Skeletal muscle satellite cell (primary cell): ENCODE measurements at regions not wholly inside any gene's neighbourhood (a gene's known extent, or its start where the extent isn't known, plus 50 kb on each side); places are given as distances from the start of the nearest gene placed in this dataset.
"Not testable (repeated sequence)": the region's sequence is repeated elsewhere in the genome, so short reads cannot be mapped to it uniquely, and the experiment has no call there.

Source experiments
- H3K27me3 ChIP-seq: 2 replicates; pipeline ENCODE4 v1.7.0; 2013; ENCODE audit warnings: low read length; ENCODE audit not compliant: control insufficient read depth, insufficient read depth
- H3K36me3 ChIP-seq: 2 replicates; pipeline ENCODE4 v1.7.0; 2013; ENCODE audit warnings: mild to moderate bottlenecking, control low read depth, low read length; ENCODE audit not compliant: insufficient read depth
- H3K4me1 ChIP-seq: 2 replicates; pipeline ENCODE4 v1.7.0; 2013; ENCODE audit warnings: low read length; ENCODE audit not compliant: control insufficient read depth, insufficient read depth
- H3K4me2 ChIP-seq: 2 replicates; pipeline ENCODE4 v1.7.0; 2013; ENCODE audit warnings: mild to moderate bottlenecking, low read length
- H3K4me3 ChIP-seq: 2 replicates; pipeline ENCODE4 v1.7.0; 2013; ENCODE audit warnings: low read length
- H3K9ac ChIP-seq: 2 replicates; pipeline ENCODE4 v1.7.0; 2013; ENCODE audit warnings: mild to moderate bottlenecking, low read depth, low read length, moderate library complexity
- H3K9me3 ChIP-seq: replicated peaks from 2 replicates; pipeline ENCODE4 v1.7.0; 2013; ENCODE audit warnings: mild to moderate bottlenecking, control low read depth, low read length

DNA sequence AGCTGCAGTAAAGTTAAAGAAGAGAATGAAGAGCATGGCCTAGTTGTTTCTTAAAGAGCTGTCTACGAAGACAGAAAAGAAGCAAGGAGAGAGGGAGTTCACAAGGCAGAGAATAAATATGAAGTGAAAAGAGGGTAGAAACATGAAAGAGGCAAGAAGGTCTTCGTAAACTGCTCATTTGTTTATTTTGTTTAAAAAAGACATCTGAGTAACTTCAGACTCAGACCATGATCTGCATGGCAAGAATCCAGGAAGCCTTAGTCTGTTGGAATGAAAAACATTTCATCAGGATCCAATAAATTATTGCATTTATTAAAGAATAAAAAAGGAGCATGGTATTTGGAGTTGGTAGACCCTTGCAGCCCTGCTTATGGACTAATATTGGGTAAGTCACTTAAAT, 151.1 kb downstream of the SEM1 start:
- Histone ChIP-seq H3K4me2 (no peak overlapping the region), H3K27me3 (no peaks in the 10 kb centered on the region), H3K9me3 (no peaks in the 10 kb centered on the region), H3K4me3 (no peak overlapping the region), H3K36me3 (no peaks in the 10 kb centered on the region), H3K9ac (no peak overlapping the region), H3K4me1 (peaks cover 4% of the 10 kb centered on the region)

DNA sequence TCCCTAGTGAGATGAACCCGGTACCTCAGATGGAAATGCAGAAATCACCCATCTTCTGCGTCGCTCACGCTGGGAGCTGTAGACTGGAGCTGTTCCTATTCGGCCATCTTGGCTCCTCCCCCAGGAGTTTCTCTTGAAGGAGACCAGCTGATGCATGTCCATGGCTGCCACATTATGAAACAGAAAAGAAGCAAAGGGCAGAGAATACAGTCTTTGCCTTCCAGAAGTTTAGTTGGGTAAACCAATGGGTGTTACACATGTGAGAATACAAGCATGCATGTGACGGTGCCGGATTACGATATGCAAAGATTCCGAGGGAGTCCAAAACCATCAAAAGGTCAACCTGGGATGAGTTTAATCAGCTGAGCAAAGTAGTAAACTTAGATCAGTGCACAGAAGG, 151.6 kb downstream of the SEM1 start:
- H3K9ac ChIP-seq: no peak overlapping the region
- H3K4me3 ChIP-seq: no peak overlapping the region
- no peak overlapping the region for H3K4me2 ChIP-seq
- no peaks in the 10 kb centered on the region for H3K27me3 ChIP-seq
- H3K4me1 ChIP-seq: peaks cover 4% of the 10 kb centered on the region
- H3K36me3 ChIP-seq: no peaks in the 10 kb centered on the region
- no peaks in the 10 kb centered on the region for H3K9me3 ChIP-seq

DNA sequence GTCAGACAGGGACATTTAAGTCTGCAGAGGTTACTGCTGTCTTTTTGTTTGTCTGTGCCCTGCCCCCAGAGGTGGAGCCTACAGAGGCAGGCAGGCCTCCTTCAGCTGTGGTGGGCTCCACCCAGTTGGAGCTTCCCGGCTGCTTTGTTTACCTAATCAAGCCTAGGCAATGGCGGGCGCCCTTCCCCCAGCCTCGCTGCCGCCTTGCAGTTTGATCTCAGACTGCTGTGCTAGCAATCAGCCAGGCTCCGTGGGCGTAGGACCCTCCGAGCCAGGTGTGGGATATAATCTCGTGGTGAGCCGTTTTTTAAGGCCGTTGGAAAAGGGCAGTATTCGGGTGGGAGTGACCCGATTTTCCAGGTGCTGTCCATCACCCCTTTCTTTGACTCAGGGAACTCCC, 152.0 kb downstream of the SEM1 start:
- H3K9ac ChIP-seq, H3K27me3 ChIP-seq, H3K4me1 ChIP-seq, H3K4me2 ChIP-seq, H3K36me3 ChIP-seq, H3K9me3 ChIP-seq, H3K4me3 ChIP-seq: not testable (repeated sequence)

- H3K9ac ChIP-seq: no peak overlapping the region
- no peaks in the 10 kb centered on the region for H3K27me3 ChIP-seq
- H3K9me3 ChIP-seq: no peaks in the 10 kb centered on the region
- no peaks in the 10 kb centered on the region for H3K36me3 ChIP-seq
- H3K4me3 ChIP-seq: no peak overlapping the region
- H3K4me1 ChIP-seq: no peaks in the 10 kb centered on the region
- H3K4me2 ChIP-seq: no peak overlapping the region
Observed at GRCh38 chr7:96548664-96549063, 161.0 kb downstream of the SEM1 start.

- Histone ChIP-seq H3K4me2 (no peak overlapping the region), H3K9me3 (no peaks in the 10 kb centered on the region)
Observed at GRCh38 chr7:96547371-96547811, 162.3 kb downstream of the SEM1 start.

GRCh38 chr7:96546426-96546825, 163.2 kb downstream of the SEM1 start:
- Histone ChIP-seq H3K27me3 (no peaks in the 10 kb centered on the region), H3K9me3 (no peaks in the 10 kb centered on the region)

More at GRCh38 chr7:96547371-96547811, 162.3 kb downstream of the SEM1 start:
- no peak overlapping the region for H3K4me3 ChIP-seq
- no peaks in the 10 kb centered on the region for H3K27me3 ChIP-seq
- no peaks in the 10 kb centered on the region for H3K4me1 ChIP-seq
- H3K9ac ChIP-seq: no peak overlapping the region
- H3K36me3 ChIP-seq: no peaks in the 10 kb centered on the region

GRCh38 chr7:96539471-96539870, 170.2 kb downstream of the SEM1 start:
- no peaks in the 10 kb centered on the region for H3K27me3 ChIP-seq
- H3K4me3 ChIP-seq: no peak overlapping the region
- H3K36me3 ChIP-seq: no peaks in the 10 kb centered on the region
- H3K9ac ChIP-seq: no peak overlapping the region
- no peaks in the 10 kb centered on the region for H3K4me1 ChIP-seq
- H3K9me3 ChIP-seq: no peaks in the 10 kb centered on the region
- no peak overlapping the region for H3K4me2 ChIP-seq

More at GRCh38 chr7:96546426-96546825, 163.2 kb downstream of the SEM1 start:
- no peak overlapping the region for H3K4me3 ChIP-seq
- no peak overlapping the region for H3K4me2 ChIP-seq
- no peaks in the 10 kb centered on the region for H3K36me3 ChIP-seq
- H3K4me1 ChIP-seq: no peaks in the 10 kb centered on the region
- H3K9ac ChIP-seq: no peak overlapping the region

- Histone ChIP-seq H3K9me3 (no peaks in the 10 kb centered on the region), H3K36me3 (no peaks in the 10 kb centered on the region), H3K27me3 (no peaks in the 10 kb centered on the region), H3K4me2 (no peak overlapping the region), H3K4me3 (no peak overlapping the region), H3K9ac (no peak overlapping the region), H3K4me1 (no peaks in the 10 kb centered on the region)
Observed at GRCh38 chr7:96538632-96539031, 171.0 kb downstream of the SEM1 start.

- H3K9ac ChIP-seq: no peak overlapping the region
Observed at GRCh38 chr7:96534221-96534620, 175.4 kb downstream of the SEM1 start.

GRCh38 chr7:96532428-96532935, 177.2 kb downstream of the SEM1 start:
- H3K27me3 ChIP-seq: no peaks in the 10 kb centered on the region

More at GRCh38 chr7:96534221-96534620, 175.4 kb downstream of the SEM1 start:
- Histone ChIP-seq H3K4me1 (no peaks in the 10 kb centered on the region), H3K9me3 (no peaks in the 10 kb centered on the region), H3K4me3 (no peak overlapping the region), H3K36me3 (no peaks in the 10 kb centered on the region), H3K27me3 (no peaks in the 10 kb centered on the region), H3K4me2 (no peak overlapping the region)

DNA sequence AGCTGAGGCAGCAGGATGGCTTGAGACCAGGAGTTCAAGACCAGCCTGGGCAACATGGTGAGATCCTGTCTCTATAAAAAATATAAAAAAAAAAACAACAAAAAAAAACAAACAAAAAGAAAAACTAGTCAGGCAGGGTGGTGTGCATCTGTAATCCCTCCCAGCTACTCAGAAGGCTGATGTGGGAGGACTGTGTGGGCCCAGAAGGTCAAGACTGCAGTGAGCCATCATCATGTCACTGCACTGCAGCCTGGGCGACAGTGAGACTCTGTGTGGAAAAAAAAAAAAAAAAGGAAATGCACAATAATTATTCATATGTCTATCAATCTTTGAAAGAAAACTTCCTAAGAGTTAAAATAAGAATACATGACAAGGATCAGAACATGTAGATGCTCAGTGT, 178.3 kb downstream of the SEM1 start:
- Histone ChIP-seq H3K9me3 (no peaks in the 10 kb centered on the region), H3K4me1 (no peaks in the 10 kb centered on the region), H3K9ac (no peak overlapping the region), H3K4me3 (no peak overlapping the region), H3K36me3 (no peaks in the 10 kb centered on the region), H3K27me3 (no peaks in the 10 kb centered on the region), H3K4me2 (no peak overlapping the region)

More at GRCh38 chr7:96532428-96532935, 177.2 kb downstream of the SEM1 start:
- Histone ChIP-seq H3K36me3 (no peaks in the 10 kb centered on the region), H3K9me3 (no peaks in the 10 kb centered on the region), H3K4me3 (no peak overlapping the region), H3K9ac (no peak overlapping the region), H3K4me1 (no peaks in the 10 kb centered on the region), H3K4me2 (no peak overlapping the region)

- Histone ChIP-seq H3K36me3 (no peaks in the 10 kb centered on the region), H3K4me3 (no peak overlapping the region), H3K9me3 (no peaks in the 10 kb centered on the region), H3K27me3 (no peaks in the 10 kb centered on the region), H3K9ac (no peak overlapping the region), H3K4me2 (no peak overlapping the region), H3K4me1 (no peaks in the 10 kb centered on the region)
Observed at GRCh38 chr7:96530786-96531185, 178.9 kb downstream of the SEM1 start.
